H54 (cell line): ENCODE measurements at regions not wholly inside any gene's neighbourhood (a gene's known extent, or its start where the extent isn't known, plus 50 kb on each side); places are given as distances from the start of the nearest gene placed in this dataset.

Experiments used
- DNase-seq: peaks from one replicate; pipeline ENCODE4 v3.0.0; 2011; ENCODE audit warnings: low spot score, mixed read lengths; ENCODE audit not compliant: insufficient read length
- FAIRE-seq: peaks from 3 replicates; lab custom pipeline; 2011; peaks lifted over from hg19 to GRCh38; lab: Jason Lieb, UNC
- POLR2A ChIP-seq: IDR thresholded peaks from 2 replicates; pipeline ENCODE4 v1.6.1; 2011; ENCODE audit warnings: low read depth, mild to moderate bottlenecking, low read length

DNA sequence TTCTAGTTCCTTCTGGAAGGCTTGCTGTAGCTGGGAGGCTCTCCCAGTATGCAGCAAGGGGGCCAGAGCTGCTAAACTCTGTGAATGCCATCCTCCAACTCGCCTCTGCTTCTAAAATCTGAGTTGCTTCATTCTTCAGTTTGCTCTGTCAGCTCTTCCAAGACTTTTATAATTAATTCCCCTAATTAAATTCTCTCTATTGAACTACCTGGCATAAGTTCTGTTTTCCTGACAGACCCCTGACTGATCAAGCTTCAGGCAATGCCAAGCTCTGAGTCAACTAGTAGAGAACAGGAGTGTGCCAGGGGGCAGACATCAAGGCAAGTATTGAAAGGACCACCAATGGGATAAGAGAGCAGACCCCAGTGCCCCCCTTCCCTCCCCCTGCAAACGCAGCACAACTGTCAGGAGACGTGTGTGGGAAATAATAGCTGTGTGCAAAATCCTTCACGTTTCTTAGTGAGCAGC, 109.3 kb upstream of the TAB2 start:
- TF ChIP-seq POLR2A, result no peak
- FAIRE-seq, result no peak
- no peak for DNase-seq

DNA sequence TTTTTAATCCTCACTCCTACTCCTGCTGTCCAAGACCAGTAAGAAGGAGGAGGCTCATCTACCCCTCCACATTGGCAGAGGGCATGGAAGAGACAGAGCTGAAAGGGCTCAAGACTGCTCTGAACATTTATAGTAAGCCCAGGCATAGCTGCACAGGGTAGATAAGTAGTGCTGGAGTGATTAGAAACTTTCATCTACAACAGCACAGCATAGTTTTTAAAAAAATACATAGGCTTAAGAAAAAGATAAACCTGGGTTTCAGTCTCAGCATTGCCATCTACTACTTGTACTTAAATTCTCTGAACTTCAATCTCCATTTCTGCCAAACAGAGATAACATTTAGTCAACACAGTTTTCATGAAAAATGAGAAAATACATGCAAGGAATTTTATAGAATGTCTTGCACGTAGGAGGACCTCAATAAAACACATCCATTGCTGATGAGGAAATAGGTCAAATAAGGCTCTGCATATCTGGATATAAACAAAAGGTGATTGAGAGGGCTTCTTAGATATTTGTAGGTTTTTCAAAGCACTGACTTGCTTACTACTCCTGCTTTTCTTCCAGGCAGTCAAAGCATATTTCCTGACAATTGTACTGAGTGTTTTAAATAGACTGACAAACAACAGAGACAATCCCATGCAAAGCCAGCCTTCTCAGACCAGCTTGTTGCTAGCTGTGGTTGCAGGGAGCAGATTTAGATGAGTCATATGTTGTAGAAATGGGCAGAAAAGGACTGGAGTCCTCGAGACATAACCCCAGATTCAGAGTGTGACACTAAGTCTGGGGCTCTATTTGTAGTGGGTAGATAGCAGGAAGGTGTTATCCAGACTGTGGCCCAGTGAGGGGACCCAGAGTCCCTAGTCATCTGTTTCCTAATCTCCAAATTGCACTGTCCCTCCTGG, 107.4 kb upstream of the TAB2 start:
- DNase-seq (no peak), FAIRE-seq (no peak)
- TF ChIP-seq POLR2A, result no peak

DNA sequence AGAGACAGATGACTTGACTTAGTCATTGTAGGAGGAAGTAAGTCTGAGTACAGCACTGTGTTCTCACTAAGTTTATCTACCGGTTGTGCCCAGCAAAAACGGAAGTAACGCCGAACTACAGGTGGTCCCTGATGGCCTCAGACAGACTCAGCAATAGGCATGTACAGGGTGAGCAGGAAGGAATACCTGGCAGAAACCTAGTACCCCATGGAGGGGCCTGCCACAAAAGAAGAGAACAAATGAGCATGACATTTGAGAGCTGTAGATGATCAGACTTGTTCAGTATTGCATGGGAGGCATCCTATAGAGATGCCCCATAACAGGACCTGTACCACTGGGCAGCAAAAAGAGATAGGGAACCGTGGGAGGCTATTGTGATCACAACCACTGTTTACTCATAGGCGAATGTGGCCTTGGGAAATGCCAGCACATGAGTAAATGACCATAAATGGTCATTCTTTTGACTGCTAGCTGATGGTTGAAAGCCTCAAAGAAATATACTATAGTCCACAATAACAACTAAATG, 106.4 kb upstream of the TAB2 start:
- no peak for FAIRE-seq
- no peak for TF ChIP-seq POLR2A
- no peak for DNase-seq

DNA sequence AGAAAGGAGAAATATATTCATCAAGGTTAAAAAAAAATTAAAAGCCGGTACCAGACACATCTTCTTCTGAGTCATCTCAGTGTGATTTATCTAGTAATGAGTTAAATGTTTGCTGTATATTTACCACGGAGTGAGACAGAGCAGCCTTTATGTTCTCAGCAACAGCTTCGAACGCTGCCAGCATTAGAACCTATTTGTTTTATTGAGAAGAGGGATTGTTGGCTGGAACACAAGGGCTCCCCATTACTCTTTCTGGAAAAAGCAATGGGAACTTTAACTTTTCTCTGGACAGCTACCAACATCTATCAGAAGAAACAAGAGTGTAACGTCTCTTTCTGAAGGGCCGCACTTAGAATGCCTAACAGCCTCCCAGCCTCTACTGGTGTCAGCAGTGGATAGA, 105.3 kb upstream of the TAB2 start:
- DNase-seq (no peak), FAIRE-seq (no peak)

DNA sequence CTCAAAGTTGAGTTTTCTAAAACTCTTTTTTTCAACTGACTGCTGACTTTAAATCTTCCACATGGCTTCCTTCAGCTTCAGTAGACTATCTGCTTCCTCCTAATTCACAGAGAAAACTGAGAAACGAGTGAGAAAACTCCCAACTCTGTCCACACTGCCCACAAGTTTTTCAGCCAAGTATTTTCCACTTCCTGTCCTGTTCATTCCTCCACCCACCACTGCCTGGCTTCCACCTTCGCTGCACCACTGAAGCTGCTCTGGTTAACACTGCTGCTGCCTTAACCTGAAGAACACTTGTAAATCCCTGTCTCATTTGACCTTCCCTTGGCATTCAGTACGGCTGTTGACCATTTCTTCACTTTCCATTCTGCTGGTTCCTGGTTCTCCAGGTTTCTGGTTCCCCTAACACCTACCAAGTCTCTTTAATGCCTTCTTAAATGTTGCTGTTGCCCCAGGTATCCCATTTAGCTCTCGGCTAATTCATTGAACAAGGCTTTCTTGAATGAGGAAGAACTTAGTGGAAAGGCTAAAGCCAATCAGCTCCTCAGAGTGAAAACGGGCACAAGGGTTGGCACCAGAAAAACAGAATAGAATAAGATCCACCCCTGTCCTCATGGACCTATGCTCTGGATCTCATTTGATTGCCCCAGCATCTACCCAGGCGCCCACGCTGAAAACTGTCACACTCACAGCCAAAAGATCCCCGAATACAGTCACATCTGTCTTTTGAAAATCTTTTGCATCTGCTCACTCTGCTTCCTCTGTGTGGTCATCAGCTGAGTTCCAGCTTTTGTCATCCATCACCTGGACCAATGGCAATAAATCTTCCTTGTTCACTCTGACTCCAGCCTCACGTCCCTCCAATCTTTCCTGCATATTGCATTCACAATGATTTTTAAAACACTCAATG, 104.4 kb upstream of the TAB2 start:
- TF ChIP-seq POLR2A, result no peak
- DNase-seq (no peak), FAIRE-seq (no peak)

More for the DNA sequence above, 105.3 kb upstream of the TAB2 start:
- no peak for TF ChIP-seq POLR2A

DNA sequence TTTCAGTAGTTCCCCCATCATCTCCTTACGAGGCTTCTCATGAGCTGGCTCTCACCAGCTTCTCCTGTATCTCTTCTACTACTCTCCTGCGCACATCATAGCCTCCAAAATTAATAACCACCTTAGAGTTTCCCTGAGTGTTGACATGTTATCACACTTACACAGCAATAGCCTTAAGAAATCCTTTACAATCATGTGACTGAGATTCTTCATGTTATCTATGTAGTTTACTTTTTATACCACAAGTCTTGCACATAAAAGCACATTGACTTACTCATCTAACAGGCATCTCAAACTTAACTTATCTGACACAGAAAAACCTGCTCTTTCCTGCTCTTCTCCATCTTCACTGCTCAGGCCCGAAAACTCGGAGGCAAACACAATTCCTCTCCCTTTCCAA, 103.7 kb upstream of the TAB2 start:
- DNase-seq (no peak), FAIRE-seq (no peak)
- TF ChIP-seq POLR2A, result no peak

DNA sequence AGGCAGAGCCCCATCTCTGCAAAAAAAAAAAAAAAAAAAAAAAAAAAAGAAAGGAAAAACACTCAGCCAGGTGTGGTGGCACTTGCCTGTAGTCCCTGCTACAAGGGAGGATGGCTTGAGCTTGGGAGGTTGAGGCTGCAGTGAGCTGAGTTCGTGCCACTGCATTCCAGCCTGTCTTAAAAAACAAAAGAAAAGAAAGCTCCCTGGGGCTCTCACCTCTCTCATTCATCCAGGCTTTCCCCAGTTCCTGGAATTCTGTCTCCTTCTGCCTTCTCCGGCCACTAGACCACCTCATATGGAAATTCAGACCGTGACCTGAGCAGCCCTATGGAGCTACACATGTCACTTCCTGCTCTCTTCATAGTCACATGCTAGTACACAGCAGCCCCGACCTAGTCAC, 101.1 kb upstream of the TAB2 start:
- DNase-seq, result no peak
- no peak for FAIRE-seq
- no peak for TF ChIP-seq POLR2A

DNA sequence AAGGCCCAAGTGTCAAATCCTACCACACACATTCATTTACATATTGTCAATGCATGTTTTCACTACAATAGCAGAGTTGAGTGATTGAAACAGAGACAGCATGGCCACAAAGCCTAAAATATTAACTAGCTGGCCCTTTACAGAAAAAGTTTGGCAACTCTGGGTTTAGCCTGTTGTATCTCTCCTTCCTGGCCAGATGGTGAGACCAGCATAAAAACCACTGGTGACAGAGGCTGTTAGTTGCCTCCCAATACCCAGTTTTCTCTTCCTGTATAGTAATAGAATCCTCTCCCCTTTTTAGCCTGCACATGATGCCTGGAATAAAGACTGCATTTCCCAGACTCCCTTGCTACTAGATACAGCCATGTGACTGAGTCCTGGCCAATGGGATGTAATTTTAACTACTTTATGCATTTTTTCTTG, 100.0 kb upstream of the TAB2 start:
- TF ChIP-seq POLR2A, result no peak
- DNase-seq (no peak), FAIRE-seq (no peak)

DNA sequence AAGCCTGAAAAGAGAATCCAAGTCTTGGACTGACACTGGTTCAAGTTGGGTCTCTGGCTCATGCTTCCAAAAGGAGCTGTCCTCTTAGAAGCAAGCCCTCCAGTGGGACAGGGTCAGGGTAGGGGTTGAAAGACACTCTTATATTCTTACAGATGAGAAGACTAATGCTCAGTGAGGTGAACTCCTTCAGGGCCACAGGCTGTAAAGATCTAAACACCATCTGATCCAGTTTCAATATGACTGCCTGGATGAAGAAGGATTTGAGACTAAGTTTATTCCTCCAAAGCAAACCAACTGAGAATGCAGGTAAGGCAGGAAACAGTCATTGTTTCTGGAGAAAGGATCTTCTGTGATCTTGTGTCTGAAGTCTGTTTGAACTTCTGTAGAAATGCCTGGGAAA, 99.0 kb upstream of the TAB2 start:
- FAIRE-seq (no peak), DNase-seq (no peak)
- TF ChIP-seq POLR2A, result no peak

DNA sequence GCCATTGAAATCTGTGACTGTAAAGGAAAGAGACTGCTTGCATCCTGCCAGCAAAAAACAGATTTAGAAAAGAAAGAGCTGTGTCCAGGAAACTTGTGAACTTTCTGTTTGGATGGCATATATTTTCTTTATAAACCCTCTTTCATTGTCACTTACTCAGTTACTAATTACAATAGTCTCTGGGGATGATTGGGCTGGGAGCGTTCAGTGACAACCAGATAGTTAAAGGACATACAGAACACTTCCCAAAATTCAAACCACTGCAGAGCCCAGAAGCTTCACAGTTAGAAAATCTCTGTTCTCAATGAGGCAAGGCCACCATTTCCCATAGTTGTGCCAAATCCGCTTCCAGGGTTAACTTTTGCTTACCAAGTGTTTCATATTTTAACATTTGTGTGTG, 98.6 kb upstream of the TAB2 start:
- no peak for TF ChIP-seq POLR2A
- DNase-seq, result no peak
- FAIRE-seq, result no peak

DNA sequence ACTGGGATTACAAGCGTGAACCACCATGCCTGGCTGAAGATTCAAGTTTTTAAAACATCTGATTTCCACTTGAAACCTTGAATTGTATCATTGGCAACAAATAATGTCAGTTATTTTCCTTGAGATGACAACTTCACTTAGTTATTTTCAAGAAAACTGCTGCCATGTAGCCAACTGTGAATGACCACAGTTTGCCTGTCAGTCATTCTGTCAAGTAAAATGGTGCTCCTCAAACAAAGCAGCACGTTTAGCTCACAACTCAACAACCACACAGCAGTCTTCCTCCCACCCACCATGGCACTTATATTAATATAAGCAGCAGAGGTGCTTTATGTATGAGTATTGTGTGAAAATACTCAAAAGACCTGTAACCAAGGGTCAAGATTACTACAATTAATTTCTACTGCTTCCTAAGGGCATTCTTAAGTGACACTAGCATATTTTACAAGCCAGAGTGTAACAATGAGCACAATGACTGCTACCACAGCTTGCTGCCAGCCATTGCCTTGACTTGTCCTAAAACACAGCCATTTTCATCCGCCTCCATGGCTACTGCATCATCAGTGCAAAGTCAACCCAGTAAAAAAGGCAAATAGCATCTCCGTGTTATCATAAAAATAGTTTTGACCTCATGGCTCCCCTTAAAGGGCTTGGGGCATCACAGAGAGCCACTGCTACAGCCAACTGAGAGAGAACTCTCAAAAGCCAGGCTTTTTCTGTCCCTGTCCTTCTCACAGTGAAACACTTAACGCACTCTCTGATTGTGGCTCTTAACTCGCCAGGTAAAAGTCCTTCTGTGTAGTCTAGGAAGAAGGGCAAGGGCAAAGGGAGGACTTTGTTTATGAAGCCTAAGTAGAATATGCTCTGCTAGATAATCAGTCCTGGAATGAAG, 96.4 kb upstream of the TAB2 start:
- FAIRE-seq (no peak), DNase-seq (no peak)
- no peak for TF ChIP-seq POLR2A

DNA sequence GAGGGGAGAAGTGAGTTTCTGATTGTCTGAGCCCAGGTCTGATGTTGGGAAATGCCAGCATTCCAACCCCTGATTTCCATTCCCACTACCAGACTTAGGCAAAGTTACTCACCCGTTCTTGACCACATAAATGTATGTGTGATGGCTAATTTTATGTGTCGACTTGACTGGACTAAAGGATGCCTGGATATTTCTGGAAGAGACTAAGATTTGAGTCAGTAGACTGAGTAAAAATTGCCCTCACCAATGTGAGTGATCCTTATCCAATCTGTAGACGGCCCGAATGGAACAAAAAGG, 95.8 kb upstream of the TAB2 start:
- FAIRE-seq (no peak), DNase-seq (no peak)
- TF ChIP-seq POLR2A, result no peak
